Umbilical cord (tissue), 1 donor: ENCODE measurements at regions not wholly inside any gene's neighbourhood (a gene's known extent, or its start where the extent isn't known, plus 50 kb on each side); places are given as distances from the start of the nearest gene placed in this dataset.
A peak's percentile ranks its signal among the peaks of the same experiment; 100 is the strongest.

Experiments
- DNase-seq: peaks from one replicate; pipeline ENCODE4 v3.0.0-alpha.2; 2015; ENCODE audit warnings: low spot score

- no peak for DNase-seq
Observed at GRCh38 chr2:45178854-45179253, 169.6 kb upstream of the SIX2 start.

GRCh38 chr2:45178359-45178758 lies 169.1 kb upstream of the SIX2 start:
- no peak for DNase-seq

- DNase-seq = no peak
Observed at GRCh38 chr2:45177870-45178269, 168.6 kb upstream of the SIX2 start.

- DNase-seq = no peak
Observed at GRCh38 chr2:45176390-45176789, 167.1 kb upstream of the SIX2 start.

GRCh38 chr2:45173513-45173912 lies 164.3 kb upstream of the SIX2 start:
- no peak for DNase-seq

- no peak for DNase-seq
Observed at GRCh38 chr2:45172760-45173392, 163.6 kb upstream of the SIX2 start.

- no peak for DNase-seq
Observed at GRCh38 chr2:45172142-45172541, 162.9 kb upstream of the SIX2 start.

GRCh38 chr2:45171136-45171501 lies 161.9 kb upstream of the SIX2 start:
- peak; percentile 35 for DNase-seq

GRCh38 chr2:45170191-45171135 lies 161.2 kb upstream of the SIX2 start:
- no peak for DNase-seq

- DNase-seq = no peak
Observed at GRCh38 chr2:45169339-45170190, 160.3 kb upstream of the SIX2 start.

GRCh38 chr2:45168711-45169338 lies 159.6 kb upstream of the SIX2 start:
- DNase-seq = no peak

- no peak for DNase-seq
Observed at GRCh38 chr2:45167920-45168629, 158.8 kb upstream of the SIX2 start.

- no peak for DNase-seq
Observed at GRCh38 chr2:45166229-45166890, 157.1 kb upstream of the SIX2 start.

- DNase-seq = no peak
Observed at GRCh38 chr2:45162711-45163110, 153.5 kb upstream of the SIX2 start.

- DNase-seq = peak; percentile 26
Observed at GRCh38 chr2:45156605-45157004, 147.4 kb upstream of the SIX2 start.

- DNase-seq = no peak
Observed at GRCh38 chr2:45154606-45155155, 145.4 kb upstream of the SIX2 start.

GRCh38 chr2:45154144-45154543 lies 144.9 kb upstream of the SIX2 start:
- no peak for DNase-seq

GRCh38 chr2:45153121-45153520 lies 143.9 kb upstream of the SIX2 start:
- no peak for DNase-seq

- DNase-seq = no peak
Observed at GRCh38 chr2:45152691-45153090, 143.4 kb upstream of the SIX2 start.
